Transverse colon (tissue), 4 donors: ENCODE measurements at regions not wholly inside any gene's neighbourhood (a gene's known extent, or its start where the extent isn't known, plus 50 kb on each side); places are given as distances from the start of the nearest gene placed in this dataset.

Source experiments
- DNase-seq: peaks from one replicate; pipeline ENCODE4 v3.0.0-alpha.2; 2019
- H3K27ac ChIP-seq, 4 donors: fragments of 200-600 bp; sonication (generic); 2 replicates each; pipeline ENCODE4 v1.5.1; 2016 to 2018; ENCODE audit warnings: inconsistent platforms in 4 of 4
- H3K27me3 ChIP-seq: fragments of 200-600 bp; sonication (generic); 2 replicates; pipeline ENCODE4 v1.5.1; 2017; ENCODE audit warnings: inconsistent platforms
- H3K36me3 ChIP-seq, 4 donors: fragments of 200-600 bp; sonication (generic); 2 replicates each; pipeline ENCODE4 v1.5.1; 2017 to 2019; ENCODE audit warnings: inconsistent platforms in 4 of 4
- H3K4me1 ChIP-seq, 4 donors: fragments of 200-600 bp; sonication (generic); 2 replicates each; pipeline ENCODE4 v1.5.1; 2017 to 2020; ENCODE audit warnings: inconsistent platforms in 4 of 4
- H3K4me3 ChIP-seq, 4 donors: fragments of 200-600 bp; sonication (generic); 1 replicate in 1 of 4; 2 replicates in 3 of 4; pipeline versions ENCODE4 v1.5.1 to v1.6.1; 2017 to 2019; ENCODE audit warnings: inconsistent platforms in 4 of 4
- H3K9me3 ChIP-seq, 2 donors: fragments of 200-600 bp; sonication (generic); 2 replicates each; pipeline ENCODE4 v1.5.1; 2017 to 2019; ENCODE audit warnings: inconsistent platforms in 2 of 2
- CTCF ChIP-seq, 5 experiments: fragments of 200-600 bp in 3 of 5; fragments of 450-650 bp in 2 of 5; sonication (generic) in 3 of 5; IDR thresholded peaks; 1 replicate in 2 of 5; 2 replicates in 3 of 5; pipeline ENCODE4 v1.5.1; 2016 to 2017; ENCODE audit warnings: antibody characterized with exemption in 5 of 5, inconsistent platforms in 3 of 5, mild to moderate bottlenecking in 2 of 5, moderate library complexity in 1 of 5
- EP300 ChIP-seq: sonication (generic); formaldehyde crosslinking; IDR thresholded peaks from one replicate; pipeline ENCODE4 v1.6.1; 2017; ENCODE audit warnings: antibody characterized with exemption, low read depth
- POLR2A ChIP-seq: fragments of 450-650 bp; IDR thresholded peaks from one replicate; pipeline ENCODE4 v1.6.1; 2016; ENCODE audit warnings: antibody characterized with exemption, mild to moderate bottlenecking, moderate library complexity
- POLR2AphosphoS5 ChIP-seq, 3 donors: sonication (generic); formaldehyde crosslinking; IDR thresholded peaks; one replicate each; pipeline ENCODE4 v1.6.1; 2016; ENCODE audit warnings: antibody characterized with exemption in 3 of 3
- WGBS, 2 donors: methylation state at CpG; one replicate each; pipeline ENCODE4 v1.1.5; 2018; ENCODE audit warnings: low coverage in 1 of 2; 5-methylcytosine and 5-hydroxymethylcytosine counted together
- in situ Hi-C, 4 donors: fragments of 200-750 bp; cut with MboI; loops; one replicate each; pipeline versions ENCODE4 v1.15.0 to v1.15.1; 2017; ENCODE audit warnings: low sequenced_read_pairs in 3 of 4, low pct_ligation_motif_present in 1 of 4, low pct_unique_long_range_greater_than_20kb in 1 of 4
- intact Hi-C: fragments of 100-400 bp; cut with DNase I; formaldehyde crosslinking; loops from one replicate; pipeline ENCODE4 v1.15.1; 2023; ENCODE audit warnings: low total_unique reads

GRCh38 chr2:39934851-39935250 lies 155.8 kb upstream of the THUMPD2 start:
- intact Hi-C loops: no loop called here
- in situ Hi-C loops: no loop called here
- no peak overlapping the region for H3K4me3 ChIP-seq
- H3K27me3 ChIP-seq: no peaks in the 10 kb centered on the region
- WGBS, 2 donors: 71 to 73% methylated on average over 1 of the region's 1 CpG
- no peaks in the 10 kb centered on the region for H3K36me3 ChIP-seq
- H3K9me3 ChIP-seq: no peaks in the 10 kb centered on the region
- no peak for DNase-seq
- no peak for TF ChIP-seq POLR2AphosphoS5 (IDR thresholded peaks at IDR 0.05)
- no peak for TF ChIP-seq EP300
- no peak for TF ChIP-seq POLR2A
- TF ChIP-seq CTCF (IDR thresholded peaks at IDR 0.05): no peak
- no peaks in the 10 kb centered on the region for H3K4me1 ChIP-seq
- no peak overlapping the region for H3K27ac ChIP-seq

- no peak for TF ChIP-seq EP300
- no peak for TF ChIP-seq CTCF (IDR thresholded peaks at IDR 0.05)
- TF ChIP-seq POLR2AphosphoS5 (IDR thresholded peaks at IDR 0.05): no peak
- no peak for TF ChIP-seq POLR2A
- Histone ChIP-seq H3K4me3 (no peak overlapping the region), H3K27ac (no peak overlapping the region), H3K36me3 (no peaks in the 10 kb centered on the region), H3K4me1 (no peaks in the 10 kb centered on the region), H3K9me3 (no peaks in the 10 kb centered on the region), H3K27me3 (no peaks in the 10 kb centered on the region)
- WGBS, 2 donors: 42 to 69% methylated on average over 3 of the region's 3 CpGs
- intact Hi-C loops (no loop called here), in situ Hi-C loops (no loop called here)
- no peak for DNase-seq
Observed at GRCh38 chr2:39933196-39933595, 154.1 kb upstream of the THUMPD2 start.

GRCh38 chr2:39932198-39932597 lies 153.1 kb upstream of the THUMPD2 start:
- intact Hi-C loops: no loop called here
- in situ Hi-C loops: no loop called here
- WGBS, 2 donors: 86 to 87% methylated on average over 3 of the region's 3 CpGs

GRCh38 chr2:39930175-39930917 lies 151.3 kb upstream of the THUMPD2 start:
- Histone ChIP-seq H3K9me3 (no peaks in the 10 kb centered on the region), H3K27ac (no peak overlapping the region), H3K36me3 (no peaks in the 10 kb centered on the region), H3K4me1 (no peaks in the 10 kb centered on the region), H3K27me3 (no peaks in the 10 kb centered on the region), H3K4me3 (no peak overlapping the region)
- 80 to 91% methylated on average over 4 to 7 of the region's 7 CpGs for WGBS, 2 donors
- intact Hi-C loops: no loop called here
- in situ Hi-C loops: no loop called here
- no peak for TF ChIP-seq POLR2A
- TF ChIP-seq POLR2AphosphoS5 (IDR thresholded peaks at IDR 0.05): no peak
- TF ChIP-seq EP300: no peak
- TF ChIP-seq CTCF (IDR thresholded peaks at IDR 0.05): no peak
- DNase-seq: no peak

More at GRCh38 chr2:39932198-39932597, 153.1 kb upstream of the THUMPD2 start:
- Histone ChIP-seq H3K4me3 (no peak overlapping the region), H3K4me1 (no peaks in the 10 kb centered on the region), H3K36me3 (no peaks in the 10 kb centered on the region), H3K27ac (no peak overlapping the region), H3K27me3 (no peaks in the 10 kb centered on the region), H3K9me3 (no peaks in the 10 kb centered on the region)
- DNase-seq: no peak
- no peak for TF ChIP-seq EP300
- TF ChIP-seq POLR2AphosphoS5 (IDR thresholded peaks at IDR 0.05): no peak
- no peak for TF ChIP-seq CTCF (IDR thresholded peaks at IDR 0.05)
- TF ChIP-seq POLR2A: no peak
